ENCODE measurements at regions not wholly inside any gene's neighbourhood (a gene's known extent, or its start where the extent isn't known, plus 50 kb on each side); places are given as distances from the start of the nearest gene placed in this dataset.

- TF ChIP-seq CTCF (IDR thresholded peaks at IDR 0.05) (no peak), POLR2AphosphoS5 (IDR thresholded peaks at IDR 0.05; ENCODE audit: low read depth, low read length) (no peak), CHD2 (IDR thresholded peaks at IDR 0.05; ENCODE audit: low read length, partially characterized antibody) (no peak), EP300 (IDR thresholded peaks at IDR 0.05; ENCODE audit: borderline replicate concordance in 1 of 2, low read depth in 1 of 2, low read length in 1 of 2) (no peak), RCOR1 (IDR thresholded peaks at IDR 0.05; ENCODE audit: low read length) (no peak), REST (IDR thresholded peaks at IDR 0.05; ENCODE audit: low read depth, low read length) (no peak), YY1 (IDR thresholded peaks at IDR 0.05; ENCODE audit: low read depth) (no peak), MXI1 (IDR thresholded peaks at IDR 0.05; ENCODE audit: low read depth, low read length) (no peak)
Observed at GRCh38 chr6:15089569-15090144, 156.2 kb upstream of the JARID2 start.

Measured in SK-N-SH (cell line).